Fibroblast of peridontal ligament (primary cell): ENCODE measurements at regions not wholly inside any gene's neighbourhood (a gene's known extent, or its start where the extent isn't known, plus 50 kb on each side); places are given as distances from the start of the nearest gene placed in this dataset.
"Not testable (repeated sequence)": the region's sequence is repeated elsewhere in the genome, so short reads cannot be mapped to it uniquely, and the experiment has no call there.

ENCODE experiments used
- DNase-seq: peaks from one replicate; pipeline ENCODE4 v3.0.0-alpha.2; 2010; ENCODE audit errors: extremely low read depth

GRCh38 chr1:206312274-206312665 lies 108.9 kb downstream of the SRGAP2 start:
- DNase-seq, result not testable (repeated sequence)

- not testable (repeated sequence) for DNase-seq
Observed at GRCh38 chr1:206314951-206315636, 111.8 kb downstream of the SRGAP2 start.

- DNase-seq, result not testable (repeated sequence)
Observed at GRCh38 chr1:206316901-206317300, 113.6 kb downstream of the SRGAP2 start.

- DNase-seq, result not testable (repeated sequence)
Observed at GRCh38 chr1:206317878-206318514, 114.7 kb downstream of the SRGAP2 start.

- DNase-seq, result not testable (repeated sequence)
Observed at GRCh38 chr1:206320227-206320626, 116.9 kb downstream of the SRGAP2 start.

- not testable (repeated sequence) for DNase-seq
Observed at GRCh38 chr1:206326159-206326939, 123.0 kb downstream of the SRGAP2 start.

GRCh38 chr1:206331597-206331996 lies 128.3 kb downstream of the SRGAP2 start:
- DNase-seq, result not testable (repeated sequence)

GRCh38 chr1:206333316-206333715 lies 130.0 kb downstream of the SRGAP2 start:
- DNase-seq, result not testable (repeated sequence)

- DNase-seq, result not testable (repeated sequence)
Observed at GRCh38 chr1:206333897-206334296, 130.6 kb downstream of the SRGAP2 start.

GRCh38 chr1:206334481-206334880 lies 131.1 kb downstream of the SRGAP2 start:
- not testable (repeated sequence) for DNase-seq

GRCh38 chr1:206335162-206335561 lies 131.8 kb downstream of the SRGAP2 start:
- DNase-seq, result not testable (repeated sequence)

- DNase-seq, result not testable (repeated sequence)
Observed at GRCh38 chr1:206335875-206336846, 132.8 kb downstream of the SRGAP2 start.

- peak; percentile 0 for DNase-seq
Observed at GRCh38 chr1:206337024-206337423, 133.3 kb upstream of the IKBKE start.

GRCh38 chr1:206350493-206351275 lies 119.6 kb upstream of the IKBKE start:
- peak; percentile 30 for DNase-seq

GRCh38 chr1:206351276-206352052 lies 118.8 kb upstream of the IKBKE start:
- not testable (repeated sequence) for DNase-seq

GRCh38 chr1:206356310-206356709 lies 114.0 kb upstream of the IKBKE start:
- DNase-seq, result peak; percentile 44

GRCh38 chr1:206357962-206358361 lies 112.3 kb upstream of the IKBKE start:
- DNase-seq, result not testable (repeated sequence)

GRCh38 chr1:206358771-206359170 lies 111.5 kb upstream of the IKBKE start:
- not testable (repeated sequence) for DNase-seq

GRCh38 chr1:206359377-206359776 lies 110.9 kb upstream of the IKBKE start:
- DNase-seq, result not testable (repeated sequence)
